Fibroblast of lung (primary cell): ENCODE measurements at regions not wholly inside any gene's neighbourhood (a gene's known extent, or its start where the extent isn't known, plus 50 kb on each side); places are given as distances from the start of the nearest gene placed in this dataset.

ENCODE experiments used
- EZH2 ChIP-seq: IDR thresholded peaks from 2 replicates; pipeline ENCODE4 v1.5.1; 2012; ENCODE audit warnings: low read length, control low read depth, mild to moderate bottlenecking; ENCODE audit errors: missing control alignments
- TF ChIP-seq, protein P1 (sequence below), 2 donors: IDR thresholded peaks in 1 of 2; conservative IDR thresholded peaks in 1 of 2; 1 replicate in 1 of 2; 2 replicates in 1 of 2; pipeline ENCODE4 v1.5.1; 2011 to 2012; ENCODE audit warnings: low read length in 2 of 2, control low read depth in 1 of 2, inconsistent platforms in 1 of 2, low read depth in 1 of 2, mild to moderate bottlenecking in 1 of 2

DNA sequence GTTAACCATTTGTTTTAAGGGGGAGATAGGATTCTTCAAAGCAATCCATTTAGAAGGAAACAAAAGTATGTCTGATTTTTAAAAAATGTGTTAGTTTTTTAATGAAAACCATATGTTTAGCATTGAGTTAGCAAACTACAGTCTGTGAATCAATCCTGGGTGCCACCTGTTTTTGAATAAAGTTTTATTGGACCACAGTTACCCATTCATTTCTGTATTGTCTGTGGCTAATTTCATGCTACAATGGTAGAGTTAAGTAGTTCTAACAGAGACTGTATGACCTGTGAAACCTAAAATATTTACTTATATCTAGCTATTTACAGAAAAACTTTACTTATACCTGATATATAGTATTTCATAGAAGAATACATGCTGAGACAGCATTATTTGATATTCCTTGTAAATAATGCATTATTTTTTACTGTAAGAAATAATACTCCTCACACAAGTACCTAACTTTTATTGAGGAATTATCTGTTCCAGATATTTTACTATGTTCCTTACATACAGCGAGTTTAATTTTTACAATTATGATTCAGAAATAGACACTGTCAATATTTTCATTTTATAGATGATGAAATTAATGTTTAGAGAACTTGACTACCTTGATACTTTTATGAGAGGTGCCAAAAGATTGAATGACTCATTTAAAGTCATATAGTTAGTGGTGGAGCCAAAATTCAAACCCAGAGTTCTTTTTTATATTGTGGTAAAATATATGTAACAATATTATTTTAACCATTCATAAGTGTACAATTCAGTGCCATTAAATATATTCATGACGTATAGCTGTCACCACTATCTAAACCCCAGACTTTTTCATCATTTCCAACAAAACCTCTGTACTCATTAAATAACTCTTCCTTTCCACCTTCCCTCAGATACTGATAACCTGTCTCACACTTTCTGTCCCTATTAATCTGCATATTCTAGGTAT is 122.0 kb downstream of the GLUD2 start:
- TF ChIP-seq, protein P1, sequence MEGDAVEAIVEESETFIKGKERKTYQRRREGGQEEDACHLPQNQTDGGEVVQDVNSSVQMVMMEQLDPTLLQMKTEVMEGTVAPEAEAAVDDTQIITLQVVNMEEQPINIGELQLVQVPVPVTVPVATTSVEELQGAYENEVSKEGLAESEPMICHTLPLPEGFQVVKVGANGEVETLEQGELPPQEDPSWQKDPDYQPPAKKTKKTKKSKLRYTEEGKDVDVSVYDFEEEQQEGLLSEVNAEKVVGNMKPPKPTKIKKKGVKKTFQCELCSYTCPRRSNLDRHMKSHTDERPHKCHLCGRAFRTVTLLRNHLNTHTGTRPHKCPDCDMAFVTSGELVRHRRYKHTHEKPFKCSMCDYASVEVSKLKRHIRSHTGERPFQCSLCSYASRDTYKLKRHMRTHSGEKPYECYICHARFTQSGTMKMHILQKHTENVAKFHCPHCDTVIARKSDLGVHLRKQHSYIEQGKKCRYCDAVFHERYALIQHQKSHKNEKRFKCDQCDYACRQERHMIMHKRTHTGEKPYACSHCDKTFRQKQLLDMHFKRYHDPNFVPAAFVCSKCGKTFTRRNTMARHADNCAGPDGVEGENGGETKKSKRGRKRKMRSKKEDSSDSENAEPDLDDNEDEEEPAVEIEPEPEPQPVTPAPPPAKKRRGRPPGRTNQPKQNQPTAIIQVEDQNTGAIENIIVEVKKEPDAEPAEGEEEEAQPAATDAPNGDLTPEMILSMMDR (conservative IDR thresholded peaks at IDR 0.05 in 1 of 2, IDR thresholded peaks at IDR 0.05 in 1 of 2; ENCODE audit: low read depth in 1 of 2, low read length in 2 of 2), result no peak
- TF ChIP-seq EZH2, result no peak
